ENCODE measurements at regions not wholly inside any gene's neighbourhood (a gene's known extent, or its start where the extent isn't known, plus 50 kb on each side); places are given as distances from the start of the nearest gene placed in this dataset.

- TF ChIP-seq CTCF (conservative IDR thresholded peaks at IDR 0.05 in 1 of 2, IDR thresholded peaks at IDR 0.05 in 1 of 2; ENCODE audit: low read depth in 1 of 2, low read length in 2 of 2) (no peak), EZH2 (IDR thresholded peaks at IDR 0.05; ENCODE audit: low read length, missing control alignments) (no peak)
Observed at GRCh38 chr10:118920206-118920605, 109.3 kb upstream of the NANOS1 start.

Data from fibroblast of lung (primary cell).